GM23338 (cell line): ENCODE measurements at regions not wholly inside any gene's neighbourhood (a gene's known extent, or its start where the extent isn't known, plus 50 kb on each side); places are given as distances from the start of the nearest gene placed in this dataset.
"Not testable (repeated sequence)": the region's sequence is repeated elsewhere in the genome, so short reads cannot be mapped to it uniquely, and the experiment has no call there.

Source experiments
- ATAC-seq: fragments of 200-7000 bp; cut with Tn5 transposase; 3 replicates; pipeline ENCODE4 v1.9.1; 2020
- DNase-seq: peaks from one replicate; pipeline ENCODE4 v3.0.0-alpha.2; 2015; ENCODE audit warnings: low spot score
- H2AFZ ChIP-seq: fragments of 200-600 bp; sonication (generic); 2 replicates; pipeline ENCODE4 v1.8.0; 2016; ENCODE audit warnings: antibody characterized with exemption, mild to moderate bottlenecking, moderate library complexity
- H3F3A ChIP-seq: fragments of 200-600 bp; sonication (generic); replicated peaks from 2 replicates; pipeline ENCODE4 v1.8.0; 2017; ENCODE audit warnings: antibody characterized with exemption, mixed run types, low read depth
- H3K27ac ChIP-seq: fragments of 200-600 bp; sonication (generic); 2 replicates; pipeline ENCODE4 v1.6.1; 2016; ENCODE audit warnings: low read depth
- H3K27me3 ChIP-seq: fragments of 200-600 bp; sonication (generic); 2 replicates; pipeline ENCODE4 v1.8.0; 2016; ENCODE audit warnings: mild to moderate bottlenecking, mixed run types, moderate library complexity; ENCODE audit not compliant: insufficient read depth
- H3K36me3 ChIP-seq: fragments of 200-600 bp; sonication (generic); 2 replicates; pipeline ENCODE4 v1.8.0; 2016; ENCODE audit warnings: mild to moderate bottlenecking; ENCODE audit not compliant: insufficient read depth
- H3K4me1 ChIP-seq: fragments of 200-600 bp; sonication (generic); 2 replicates; pipeline ENCODE4 v1.8.0; 2016; ENCODE audit warnings: mild to moderate bottlenecking, moderate library complexity; ENCODE audit not compliant: insufficient read depth
- H3K4me2 ChIP-seq: fragments of 200-600 bp; sonication (generic); 2 replicates; pipeline ENCODE4 v1.7.1; 2017; ENCODE audit warnings: mixed run types
- H3K4me3 ChIP-seq: fragments of 200-600 bp; sonication (generic); 2 replicates; pipeline ENCODE4 v1.6.1; 2016; ENCODE audit warnings: mixed run types
- H3K79me2 ChIP-seq: fragments of 200-600 bp; sonication (generic); replicated peaks from 2 replicates; pipeline ENCODE4 v1.8.0; 2017; ENCODE audit warnings: mild to moderate bottlenecking; ENCODE audit not compliant: insufficient read depth
- H3K9me2 ChIP-seq: fragments of 200-600 bp; sonication (generic); 2 replicates; pipeline ENCODE4 v1.8.0; 2017; ENCODE audit not compliant: insufficient read depth
- H4K20me1 ChIP-seq: fragments of 200-600 bp; sonication (generic); replicated peaks from 2 replicates; pipeline ENCODE4 v1.8.0; 2017; ENCODE audit warnings: mild to moderate bottlenecking; ENCODE audit not compliant: insufficient read depth
- H3K27ac Mint-ChIP-seq: 2 replicates; pipeline ENCODE4 v1.8.0; 2020; ENCODE audit warnings: inconsistent platforms, mild to moderate bottlenecking, moderate library complexity, mixed read lengths
- H3K27me3 Mint-ChIP-seq: 3 replicates; pipeline ENCODE4 v1.8.0; 2022; ENCODE audit warnings: low read depth, mild to moderate bottlenecking, moderate library complexity, mixed read lengths, inconsistent platforms; ENCODE audit not compliant: insufficient read depth, poor library complexity
- H3K36me3 Mint-ChIP-seq: 3 replicates; pipeline ENCODE4 v1.8.0; 2021; ENCODE audit warnings: low read depth, mild to moderate bottlenecking, inconsistent platforms, moderate library complexity, mixed read lengths
- H3K4me1 Mint-ChIP-seq: 3 replicates; pipeline ENCODE4 v1.8.0; 2020; ENCODE audit warnings: mild to moderate bottlenecking, inconsistent platforms, mixed read lengths
- H3K4me3 Mint-ChIP-seq: 3 replicates; pipeline ENCODE4 v1.8.0; 2021; ENCODE audit warnings: moderate library complexity, mild to moderate bottlenecking, inconsistent platforms, mixed read lengths
- H3K9me3 Mint-ChIP-seq: 3 replicates; pipeline ENCODE4 v1.8.0; 2020; ENCODE audit warnings: moderate library complexity, mild to moderate bottlenecking, inconsistent platforms, mixed read lengths
- CREB1 ChIP-seq: fragments of 250-450 bp; sonication (Bioruptor Pico); IDR thresholded peaks from 2 replicates; pipeline ENCODE4 v1.5.0; 2020; ENCODE audit warnings: low read depth, mild to moderate bottlenecking, moderate library complexity
- EZH2 ChIP-seq: fragments of 200-600 bp; sonication (generic); IDR thresholded peaks from one replicate; pipeline ENCODE4 v1.8.0; 2017; ENCODE audit warnings: antibody characterized with exemption, mild to moderate bottlenecking, low read depth; ENCODE audit not compliant: unreplicated experiment
- JUNB ChIP-seq: IDR thresholded peaks from one replicate; pipeline ENCODE4 v1.6.1; 2016; ENCODE audit warnings: antibody characterized with exemption; ENCODE audit not compliant: unreplicated experiment
- NANOG ChIP-seq: IDR thresholded peaks from 2 replicates; pipeline ENCODE4 v1.6.1; 2016; ENCODE audit warnings: antibody characterized with exemption, borderline replicate concordance
- POLR2AphosphoS5 ChIP-seq: IDR thresholded peaks from 2 replicates; pipeline ENCODE4 v1.6.1; 2016; ENCODE audit warnings: antibody characterized with exemption, low read depth
- STAT1 ChIP-seq: IDR thresholded peaks from one replicate; pipeline ENCODE4 v1.6.1; 2016; ENCODE audit warnings: antibody characterized with exemption; ENCODE audit not compliant: unreplicated experiment
- ZNF331 ChIP-seq: fragments of 250-450 bp; sonication (Bioruptor Pico); IDR thresholded peaks from 2 replicates; pipeline ENCODE4 v1.5.0; 2020; ENCODE audit warnings: low read depth, mild to moderate bottlenecking, moderate library complexity
- TF ChIP-seq, protein P1 (sequence below): IDR thresholded peaks from one replicate; pipeline ENCODE4 v1.6.1; 2018; ENCODE audit warnings: antibody characterized with exemption; ENCODE audit not compliant: unreplicated experiment
- TF ChIP-seq, protein P2 (sequence below), 2 experiments: fragments of 200-600 bp in 1 of 2; sonication (generic) in 1 of 2; conservative IDR thresholded peaks; 2 replicates each; pipeline versions ENCODE4 v1.5.1 to v1.6.1; 2016 to 2017; ENCODE audit warnings: antibody characterized with exemption in 2 of 2, low read depth in 2 of 2, mild to moderate bottlenecking in 2 of 2, moderate library complexity in 1 of 2

DNA sequence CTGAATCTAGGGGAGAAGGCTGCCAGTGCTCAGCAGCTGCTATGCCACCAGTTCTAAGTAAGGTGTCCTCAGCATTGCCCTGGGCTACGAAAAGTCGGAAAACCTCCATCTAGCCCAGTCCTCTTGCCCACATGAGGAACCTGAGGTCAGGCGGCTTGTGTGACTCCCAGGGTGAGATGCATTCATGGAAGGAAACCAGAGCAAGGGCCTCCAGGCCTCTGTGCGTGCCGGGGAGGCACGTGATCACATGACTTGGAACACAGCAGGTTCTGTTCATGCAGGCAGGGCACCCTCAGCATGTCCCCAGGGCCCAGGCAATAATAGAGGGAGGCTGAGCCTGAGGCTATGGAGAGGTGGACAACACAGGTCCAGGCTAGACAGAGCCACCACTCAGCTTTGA is 312.5 kb upstream of the DUSP10 start:
- H3K27me3 Mint-ChIP-seq = peaks cover 4% of the 10 kb centered on the region
- Histone ChIP-seq H3K27ac (no peak overlapping the region), H3K4me3 (no peak overlapping the region), H3K4me2 (no peak overlapping the region), H3K27me3 (no peaks in the 10 kb centered on the region), H2AFZ (no peak overlapping the region), H3K4me1 (no peaks in the 10 kb centered on the region), H3K36me3 (no peaks in the 10 kb centered on the region), H4K20me1 (no peaks in the 10 kb centered on the region), H3F3A (no peaks in the 10 kb centered on the region), H3K79me2 (no peaks in the 10 kb centered on the region), H3K9me2 (no peaks in the 10 kb centered on the region)
- TF ChIP-seq ZNF331 = no peak
- no peak for TF ChIP-seq CREB1 (CRISPR knock-in tag)
- H3K4me1 Mint-ChIP-seq = no peaks in the 10 kb centered on the region
- no peaks in the 10 kb centered on the region for H3K36me3 Mint-ChIP-seq
- DNase-seq = no peak
- H3K4me3 Mint-ChIP-seq = no peak overlapping the region
- H3K9me3 Mint-ChIP-seq = no peaks in the 10 kb centered on the region
- H3K27ac Mint-ChIP-seq = no peak overlapping the region
- ATAC-seq = no peak

DNA sequence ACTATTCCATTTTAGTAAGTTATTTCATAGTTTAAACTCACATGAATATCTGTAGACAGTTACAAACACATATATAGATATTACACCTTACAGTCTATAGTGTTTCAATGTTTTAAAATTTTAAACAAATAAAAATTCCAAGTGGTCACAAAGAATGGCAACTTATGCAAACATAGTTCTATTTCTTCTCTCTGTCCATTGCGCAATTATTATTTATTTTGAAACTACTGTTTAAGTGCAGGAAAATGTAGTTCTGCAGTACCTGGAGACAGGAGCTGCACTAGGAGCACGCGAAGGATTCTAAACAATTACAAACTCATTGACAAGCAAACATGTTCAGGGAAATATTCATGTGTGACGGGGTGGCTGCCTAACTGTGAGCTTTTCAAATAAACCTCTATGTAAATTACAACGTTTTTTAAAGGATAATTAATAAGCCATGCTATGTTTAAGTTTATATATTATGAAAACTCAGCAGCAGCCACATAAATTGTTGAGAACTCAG is 312.0 kb upstream of the DUSP10 start:
- Histone ChIP-seq H2AFZ (no peak overlapping the region), H3K9me2 (no peaks in the 10 kb centered on the region), H3F3A (no peaks in the 10 kb centered on the region), H3K27ac (no peak overlapping the region), H3K36me3 (no peaks in the 10 kb centered on the region), H3K4me1 (no peaks in the 10 kb centered on the region), H4K20me1 (no peaks in the 10 kb centered on the region), H3K4me3 (no peak overlapping the region), H3K27me3 (no peaks in the 10 kb centered on the region), H3K79me2 (no peaks in the 10 kb centered on the region), H3K4me2 (no peak overlapping the region)
- Mint-ChIP-seq H3K9me3 (no peaks in the 10 kb centered on the region), H3K27ac (no peak overlapping the region), H3K4me3 (no peak overlapping the region), H3K36me3 (no peaks in the 10 kb centered on the region), H3K4me1 (no peaks in the 10 kb centered on the region; the same call in 2 of the 3 replicates), H3K27me3 (peaks cover 4% of the 10 kb centered on the region)
- TF ChIP-seq, protein P1, sequence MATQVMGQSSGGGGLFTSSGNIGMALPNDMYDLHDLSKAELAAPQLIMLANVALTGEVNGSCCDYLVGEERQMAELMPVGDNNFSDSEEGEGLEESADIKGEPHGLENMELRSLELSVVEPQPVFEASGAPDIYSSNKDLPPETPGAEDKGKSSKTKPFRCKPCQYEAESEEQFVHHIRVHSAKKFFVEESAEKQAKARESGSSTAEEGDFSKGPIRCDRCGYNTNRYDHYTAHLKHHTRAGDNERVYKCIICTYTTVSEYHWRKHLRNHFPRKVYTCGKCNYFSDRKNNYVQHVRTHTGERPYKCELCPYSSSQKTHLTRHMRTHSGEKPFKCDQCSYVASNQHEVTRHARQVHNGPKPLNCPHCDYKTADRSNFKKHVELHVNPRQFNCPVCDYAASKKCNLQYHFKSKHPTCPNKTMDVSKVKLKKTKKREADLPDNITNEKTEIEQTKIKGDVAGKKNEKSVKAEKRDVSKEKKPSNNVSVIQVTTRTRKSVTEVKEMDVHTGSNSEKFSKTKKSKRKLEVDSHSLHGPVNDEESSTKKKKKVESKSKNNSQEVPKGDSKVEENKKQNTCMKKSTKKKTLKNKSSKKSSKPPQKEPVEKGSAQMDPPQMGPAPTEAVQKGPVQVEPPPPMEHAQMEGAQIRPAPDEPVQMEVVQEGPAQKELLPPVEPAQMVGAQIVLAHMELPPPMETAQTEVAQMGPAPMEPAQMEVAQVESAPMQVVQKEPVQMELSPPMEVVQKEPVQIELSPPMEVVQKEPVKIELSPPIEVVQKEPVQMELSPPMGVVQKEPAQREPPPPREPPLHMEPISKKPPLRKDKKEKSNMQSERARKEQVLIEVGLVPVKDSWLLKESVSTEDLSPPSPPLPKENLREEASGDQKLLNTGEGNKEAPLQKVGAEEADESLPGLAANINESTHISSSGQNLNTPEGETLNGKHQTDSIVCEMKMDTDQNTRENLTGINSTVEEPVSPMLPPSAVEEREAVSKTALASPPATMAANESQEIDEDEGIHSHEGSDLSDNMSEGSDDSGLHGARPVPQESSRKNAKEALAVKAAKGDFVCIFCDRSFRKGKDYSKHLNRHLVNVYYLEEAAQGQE = no peak
- TF ChIP-seq ZNF331 (no peak), EZH2 (no peak), POLR2AphosphoS5 (no peak), CREB1 (CRISPR knock-in tag) (no peak), STAT1 (no peak), JUNB (no peak), NANOG (no peak)
- TF ChIP-seq, protein P2, sequence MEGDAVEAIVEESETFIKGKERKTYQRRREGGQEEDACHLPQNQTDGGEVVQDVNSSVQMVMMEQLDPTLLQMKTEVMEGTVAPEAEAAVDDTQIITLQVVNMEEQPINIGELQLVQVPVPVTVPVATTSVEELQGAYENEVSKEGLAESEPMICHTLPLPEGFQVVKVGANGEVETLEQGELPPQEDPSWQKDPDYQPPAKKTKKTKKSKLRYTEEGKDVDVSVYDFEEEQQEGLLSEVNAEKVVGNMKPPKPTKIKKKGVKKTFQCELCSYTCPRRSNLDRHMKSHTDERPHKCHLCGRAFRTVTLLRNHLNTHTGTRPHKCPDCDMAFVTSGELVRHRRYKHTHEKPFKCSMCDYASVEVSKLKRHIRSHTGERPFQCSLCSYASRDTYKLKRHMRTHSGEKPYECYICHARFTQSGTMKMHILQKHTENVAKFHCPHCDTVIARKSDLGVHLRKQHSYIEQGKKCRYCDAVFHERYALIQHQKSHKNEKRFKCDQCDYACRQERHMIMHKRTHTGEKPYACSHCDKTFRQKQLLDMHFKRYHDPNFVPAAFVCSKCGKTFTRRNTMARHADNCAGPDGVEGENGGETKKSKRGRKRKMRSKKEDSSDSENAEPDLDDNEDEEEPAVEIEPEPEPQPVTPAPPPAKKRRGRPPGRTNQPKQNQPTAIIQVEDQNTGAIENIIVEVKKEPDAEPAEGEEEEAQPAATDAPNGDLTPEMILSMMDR (conservative IDR thresholded peaks at IDR 0.05; ENCODE audit: low read depth in 2 of 2) = no peak
- no peak for ATAC-seq
- DNase-seq = no peak

DNA sequence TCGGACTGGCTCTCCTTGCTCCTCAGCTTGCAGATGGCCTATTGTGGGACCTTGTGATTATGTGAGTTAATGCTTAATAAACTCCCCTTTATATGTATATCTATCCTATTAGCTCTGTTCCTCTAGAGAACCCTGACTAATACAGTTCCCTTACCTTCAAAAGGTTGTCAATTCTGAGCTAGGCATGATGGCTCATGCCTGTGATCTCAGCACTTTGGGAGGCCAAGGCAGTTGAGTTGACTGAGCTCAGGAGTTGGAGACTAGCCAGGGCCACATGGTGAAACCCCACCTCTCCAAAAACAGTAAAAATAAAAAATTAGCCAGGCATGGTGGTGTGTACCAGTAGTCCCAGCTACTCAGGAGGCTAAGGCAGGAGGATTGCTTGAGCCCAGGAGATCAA is 309.4 kb upstream of the DUSP10 start:
- H3K27ac Mint-ChIP-seq, H2AFZ ChIP-seq, H3K27me3 ChIP-seq, H3K27ac ChIP-seq, H3K27me3 Mint-ChIP-seq, H3F3A ChIP-seq, ATAC-seq, H3K9me3 Mint-ChIP-seq, H3K4me1 Mint-ChIP-seq, H3K36me3 Mint-ChIP-seq, H3K4me3 ChIP-seq, H3K79me2 ChIP-seq, H3K4me3 Mint-ChIP-seq, H3K9me2 ChIP-seq, H3K36me3 ChIP-seq, H3K4me2 ChIP-seq, H3K4me1 ChIP-seq, DNase-seq, H4K20me1 ChIP-seq: not testable (repeated sequence)

DNA sequence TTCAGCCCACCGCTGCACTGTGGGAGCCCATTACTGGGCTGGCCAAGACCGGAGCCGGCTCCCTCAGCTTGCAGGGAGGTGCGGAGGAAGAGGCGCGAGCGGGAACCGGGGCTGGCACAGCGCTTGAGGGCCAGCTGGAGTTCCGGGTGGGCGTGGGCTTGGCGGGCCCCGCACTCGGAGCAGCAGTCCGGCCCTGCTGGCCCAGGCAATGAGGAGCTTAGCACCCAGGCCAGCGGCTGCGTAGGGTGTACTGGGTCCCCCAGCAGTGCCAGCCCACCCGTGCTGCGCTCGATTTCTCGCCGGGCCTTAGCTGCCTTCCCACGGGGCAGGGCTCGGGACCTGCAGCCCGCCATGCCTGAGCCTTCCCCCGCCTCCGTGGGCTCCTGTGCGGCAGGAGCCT is 307.8 kb upstream of the DUSP10 start:
- not testable (repeated sequence) for H3K36me3 Mint-ChIP-seq, H3K36me3 ChIP-seq, H4K20me1 ChIP-seq, H3K27ac ChIP-seq, H3K4me1 ChIP-seq, H3K27ac Mint-ChIP-seq, DNase-seq, H3F3A ChIP-seq, H3K4me3 Mint-ChIP-seq, H2AFZ ChIP-seq, H3K4me3 ChIP-seq, H3K79me2 ChIP-seq, H3K27me3 ChIP-seq, H3K9me3 Mint-ChIP-seq, H3K27me3 Mint-ChIP-seq, H3K9me2 ChIP-seq, ATAC-seq, H3K4me2 ChIP-seq, H3K4me1 Mint-ChIP-seq
